Suprapubic skin (tissue), 3 donors: ENCODE measurements at regions not wholly inside any gene's neighbourhood (a gene's known extent, or its start where the extent isn't known, plus 50 kb on each side); places are given as distances from the start of the nearest gene placed in this dataset.

ENCODE experiments used
- CTCF ChIP-seq, 2 donors: fragments of 200-600 bp in 1 of 2; fragments of 450-650 bp in 1 of 2; sonication (generic) in 1 of 2; IDR thresholded peaks; one replicate each; pipeline ENCODE4 v1.5.1; 2016 to 2019; ENCODE audit warnings: antibody characterized with exemption in 2 of 2, mild to moderate bottlenecking in 1 of 2, moderate library complexity in 1 of 2
- EP300 ChIP-seq: sonication (generic); formaldehyde crosslinking; IDR thresholded peaks from one replicate; pipeline ENCODE4 v1.6.1; 2017; ENCODE audit warnings: antibody characterized with exemption

DNA sequence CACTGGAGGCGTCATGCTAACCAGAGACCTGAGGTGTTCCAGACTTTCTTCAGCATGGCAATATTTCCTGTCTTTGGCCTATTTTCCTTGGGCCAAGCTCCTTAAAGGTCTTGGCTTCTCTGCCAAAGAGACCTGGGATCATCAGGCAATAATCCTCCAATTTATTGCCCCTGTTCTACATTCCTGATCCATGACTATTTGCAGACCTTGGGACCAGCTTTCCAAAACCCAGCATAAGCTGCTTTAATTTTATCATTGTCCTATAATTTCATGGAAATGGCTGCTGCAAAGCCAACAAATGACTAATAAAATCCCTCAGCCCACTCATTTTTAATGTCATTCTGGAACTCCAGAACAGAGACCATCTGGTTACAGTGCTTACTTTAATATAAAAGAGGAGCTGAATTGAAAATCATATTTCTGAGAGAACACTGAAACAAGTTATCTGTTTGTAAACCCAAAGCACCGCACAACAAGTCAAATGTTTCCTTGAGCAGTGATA, 166.9 kb upstream of the BTG1 start:
- TF ChIP-seq CTCF (IDR thresholded peaks at IDR 0.05) (no peak), EP300 (no peak)
